ENCODE measurements at regions not wholly inside any gene's neighbourhood (a gene's known extent, or its start where the extent isn't known, plus 50 kb on each side); places are given as distances from the start of the nearest gene placed in this dataset.

DNA sequence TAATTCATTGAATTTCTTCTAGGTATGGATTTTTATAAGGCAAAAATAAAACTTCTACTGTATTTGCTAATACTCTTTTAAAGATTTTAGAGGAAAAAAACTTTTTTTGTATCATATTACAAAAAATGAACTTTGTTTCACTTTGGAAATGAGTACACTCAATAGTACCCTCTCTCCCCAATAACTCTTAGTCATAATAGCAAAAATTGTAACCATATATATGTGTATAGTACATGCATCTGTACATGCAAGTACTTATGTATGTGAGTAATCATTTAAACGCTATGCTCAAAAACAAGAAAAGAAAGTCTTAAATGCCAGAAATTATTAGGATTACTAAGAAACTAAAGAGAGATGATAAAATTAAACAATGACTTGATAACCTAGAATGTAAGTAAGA lies 95.9 kb upstream of the HGF start:
- TF ChIP-seq, protein P1, sequence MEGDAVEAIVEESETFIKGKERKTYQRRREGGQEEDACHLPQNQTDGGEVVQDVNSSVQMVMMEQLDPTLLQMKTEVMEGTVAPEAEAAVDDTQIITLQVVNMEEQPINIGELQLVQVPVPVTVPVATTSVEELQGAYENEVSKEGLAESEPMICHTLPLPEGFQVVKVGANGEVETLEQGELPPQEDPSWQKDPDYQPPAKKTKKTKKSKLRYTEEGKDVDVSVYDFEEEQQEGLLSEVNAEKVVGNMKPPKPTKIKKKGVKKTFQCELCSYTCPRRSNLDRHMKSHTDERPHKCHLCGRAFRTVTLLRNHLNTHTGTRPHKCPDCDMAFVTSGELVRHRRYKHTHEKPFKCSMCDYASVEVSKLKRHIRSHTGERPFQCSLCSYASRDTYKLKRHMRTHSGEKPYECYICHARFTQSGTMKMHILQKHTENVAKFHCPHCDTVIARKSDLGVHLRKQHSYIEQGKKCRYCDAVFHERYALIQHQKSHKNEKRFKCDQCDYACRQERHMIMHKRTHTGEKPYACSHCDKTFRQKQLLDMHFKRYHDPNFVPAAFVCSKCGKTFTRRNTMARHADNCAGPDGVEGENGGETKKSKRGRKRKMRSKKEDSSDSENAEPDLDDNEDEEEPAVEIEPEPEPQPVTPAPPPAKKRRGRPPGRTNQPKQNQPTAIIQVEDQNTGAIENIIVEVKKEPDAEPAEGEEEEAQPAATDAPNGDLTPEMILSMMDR (IDR thresholded peaks at IDR 0.05; ENCODE audit: low read depth, low read length), result no peak
- TF ChIP-seq POLR2A (IDR thresholded peaks at IDR 0.05; ENCODE audit: extremely low read depth, insufficient read length) (no peak), MAX (IDR thresholded peaks at IDR 0.05; ENCODE audit: low read depth, low read length) (no peak), MYC (IDR thresholded peaks at IDR 0.05; ENCODE audit: low read depth, low read length) (no peak)

Measured in NB4 (cell line).